CD4-positive, alpha-beta T cell treated with Interleukin-17A for 1 hour (primary cell): ENCODE measurements at regions not wholly inside any gene's neighbourhood (a gene's known extent, or its start where the extent isn't known, plus 50 kb on each side); places are given as distances from the start of the nearest gene placed in this dataset.

ENCODE experiments used
- DNase-seq: peaks from one replicate; pipeline ENCODE4 v3.0.0-alpha.2; 2020

GRCh38 chr1:244970236-244970743, 105.9 kb upstream of the HNRNPU start:
- DNase-seq, result no peak

GRCh38 chr1:244969355-244970235, 105.3 kb upstream of the HNRNPU start:
- peak; percentile 91 for DNase-seq

GRCh38 chr1:244968881-244969280, 104.5 kb upstream of the HNRNPU start:
- DNase-seq, result no peak

GRCh38 chr1:244968471-244968871, 104.1 kb upstream of the HNRNPU start:
- no peak for DNase-seq

- no peak for DNase-seq
These were observed 102.8 kb upstream of the HNRNPU start for GRCh38 chr1:244967159-244967558.

- DNase-seq, result no peak
These were observed 101.1 kb upstream of the HNRNPU start for GRCh38 chr1:244965185-244966030.

GRCh38 chr1:244964112-244964971, 100.0 kb upstream of the HNRNPU start:
- DNase-seq, result peak; percentile 28

- no peak for DNase-seq
These were observed 99.0 kb upstream of the HNRNPU start for GRCh38 chr1:244963231-244963826.

GRCh38 chr1:244962130-244962529, 97.8 kb upstream of the HNRNPU start:
- DNase-seq, result no peak

- DNase-seq, result no peak
These were observed 96.6 kb upstream of the HNRNPU start for GRCh38 chr1:244960904-244961303.

GRCh38 chr1:244958593-244958992, 94.2 kb upstream of the HNRNPU start:
- no peak for DNase-seq

- no peak for DNase-seq
These were observed 93.2 kb upstream of the HNRNPU start for GRCh38 chr1:244957525-244957924.

GRCh38 chr1:244957122-244957521, 92.8 kb upstream of the HNRNPU start:
- DNase-seq, result no peak

- DNase-seq, result no peak
These were observed 91.3 kb upstream of the HNRNPU start for GRCh38 chr1:244955661-244956060.

- DNase-seq, result no peak
These were observed 90.0 kb upstream of the HNRNPU start for GRCh38 chr1:244954359-244954758.

- DNase-seq, result no peak
These were observed 89.6 kb upstream of the HNRNPU start for GRCh38 chr1:244953901-244954300.

- no peak for DNase-seq
These were observed 88.6 kb upstream of the HNRNPU start for GRCh38 chr1:244952940-244953339.

GRCh38 chr1:244952280-244952933, 88.1 kb upstream of the HNRNPU start:
- DNase-seq, result no peak

- DNase-seq, result no peak
These were observed 84.1 kb upstream of the HNRNPU start for GRCh38 chr1:244948416-244948815.

GRCh38 chr1:244945109-244945671, 80.8 kb upstream of the HNRNPU start:
- no peak for DNase-seq

- no peak for DNase-seq
These were observed 76.8 kb upstream of the HNRNPU start for GRCh38 chr1:244941121-244941520.
